ENCODE measurements at regions not wholly inside any gene's neighbourhood (a gene's known extent, or its start where the extent isn't known, plus 50 kb on each side); places are given as distances from the start of the nearest gene placed in this dataset.

GRCh38 chr18:29512203-29512602 is 1335.3 kb upstream of the CDH2 start:
- DNase-seq (ENCODE audit: low read depth, low spot score): no peak
- Histone ChIP-seq H3K27ac (ENCODE audit: low read depth, low read length) (no peak overlapping the region), H3K4me3 (ENCODE audit: low read depth, low read length) (no peak overlapping the region), H3K27me3 (ENCODE audit: control insufficient read depth, insufficient read depth, low read length) (no peaks in the 10 kb centered on the region), H3K9me3 (ENCODE audit: control insufficient read depth, insufficient read depth, low read length) (no peaks in the 10 kb centered on the region)
- no peak for TF ChIP-seq CTCF (IDR thresholded peaks at IDR 0.05; ENCODE audit: low read depth, low read length)
- POLR2A ChIA-PET: no interaction called here
- CTCF ChIA-PET: no interaction called here

- ChIA-PET CTCF (no interaction called here), POLR2A (no interaction called here)
- peak; percentile 6 for DNase-seq (ENCODE audit: low read depth, low spot score)
- no peak overlapping the region for H3K27ac ChIP-seq (ENCODE audit: low read depth, low read length)
- H3K9me3 ChIP-seq (ENCODE audit: control insufficient read depth, insufficient read depth, low read length): no peaks in the 10 kb centered on the region
- H3K27me3 ChIP-seq (ENCODE audit: control insufficient read depth, insufficient read depth, low read length): no peaks in the 10 kb centered on the region
- TF ChIP-seq CTCF (IDR thresholded peaks at IDR 0.05; ENCODE audit: low read depth, low read length): no peak
- no peak overlapping the region for H3K4me3 ChIP-seq (ENCODE audit: low read depth, low read length)
Measured at GRCh38 chr18:29501952-29502351, 1325.0 kb upstream of the CDH2 start.

GRCh38 chr18:29496152-29496680 is 1319.3 kb upstream of the CDH2 start:
- no peaks in the 10 kb centered on the region for H3K27me3 ChIP-seq (ENCODE audit: control insufficient read depth, insufficient read depth, low read length)
- DNase-seq (ENCODE audit: low read depth, low spot score): no peak
- ChIA-PET CTCF (no interaction called here), POLR2A (no interaction called here)
- H3K4me3 ChIP-seq (ENCODE audit: low read depth, low read length): no peak overlapping the region
- TF ChIP-seq CTCF (IDR thresholded peaks at IDR 0.05; ENCODE audit: low read depth, low read length): no peak
- H3K9me3 ChIP-seq (ENCODE audit: control insufficient read depth, insufficient read depth, low read length): no peaks in the 10 kb centered on the region
- no peak overlapping the region for H3K27ac ChIP-seq (ENCODE audit: low read depth, low read length)

GRCh38 chr18:29494371-29494770 is 1317.4 kb upstream of the CDH2 start:
- no peak for DNase-seq (ENCODE audit: low read depth, low spot score)
- Histone ChIP-seq H3K27me3 (ENCODE audit: control insufficient read depth, insufficient read depth, low read length) (no peaks in the 10 kb centered on the region), H3K27ac (ENCODE audit: low read depth, low read length) (no peak overlapping the region), H3K9me3 (ENCODE audit: control insufficient read depth, insufficient read depth, low read length) (no peaks in the 10 kb centered on the region), H3K4me3 (ENCODE audit: low read depth, low read length) (no peak overlapping the region)
- POLR2A ChIA-PET: no interaction called here
- CTCF ChIA-PET: no interaction called here
- no peak for TF ChIP-seq CTCF (IDR thresholded peaks at IDR 0.05; ENCODE audit: low read depth, low read length)

GRCh38 chr18:29491907-29492306 is 1315.0 kb upstream of the CDH2 start:
- no peak for TF ChIP-seq CTCF (IDR thresholded peaks at IDR 0.05; ENCODE audit: low read depth, low read length)
- CTCF ChIA-PET: interaction anchor here (0.6 kb wide), 1 partner anchor 1493 kb away, joined by 3 read pairs; no protein-coding TSS in a partner anchor
- H3K9me3 ChIP-seq (ENCODE audit: control insufficient read depth, insufficient read depth, low read length): no peaks in the 10 kb centered on the region
- H3K27ac ChIP-seq (ENCODE audit: low read depth, low read length): no peak overlapping the region
- DNase-seq (ENCODE audit: low read depth, low spot score): no peak
- no peaks in the 10 kb centered on the region for H3K27me3 ChIP-seq (ENCODE audit: control insufficient read depth, insufficient read depth, low read length)
- POLR2A ChIA-PET: no interaction called here
- H3K4me3 ChIP-seq (ENCODE audit: low read depth, low read length): no peak overlapping the region

All from AG04450 (cell line).